ENCODE measurements at regions not wholly inside any gene's neighbourhood (a gene's known extent, or its start where the extent isn't known, plus 50 kb on each side); places are given as distances from the start of the nearest gene placed in this dataset.
A peak's percentile ranks its signal among the peaks of the same experiment; 100 is the strongest.

- no peaks in the 10 kb centered on the region for H3K9me3 ChIP-seq
- H3K4me3 ChIP-seq = no peak overlapping the region
- 78% methylated on average over 3 of the region's 3 CpGs for WGBS (ENCODE audit: missing lambda C conversion rate)
- CTCF ChIA-PET = no interaction called here
- no peak overlapping the region for H3K4me2 ChIP-seq
- ATAC-seq = no peak
- FAIRE-seq = no peak
- H3K4me1 ChIP-seq = peaks cover 16% of the 10 kb centered on the region; the same call in 2 of the 3 replicates
- no peak overlapping the region for H3K27ac ChIP-seq
- POLR2A ChIA-PET = no interaction called here
- TF ChIP-seq RARB (CRISPR knock-in tag; IDR thresholded peaks at IDR 0.05) = no peak
- no peak for TF ChIP-seq ZC3H11A (IDR thresholded peaks at IDR 0.05)
- TF ChIP-seq TFCP2L1 (CRISPR knock-in tag; IDR thresholded peaks at IDR 0.05) = no peak
- no peak for TF ChIP-seq HDAC2 (IDR thresholded peaks at IDR 0.05)
- TF ChIP-seq FOSL2 (IDR thresholded peaks at IDR 0.05) = no peak
- TF ChIP-seq FOSL2 (CRISPR knock-in tag; IDR thresholded peaks at IDR 0.05) = no peak
- no peak for TF ChIP-seq PHF8 (IDR thresholded peaks at IDR 0.05; ENCODE audit: borderline replicate concordance, low read depth)
- no peak for TF ChIP-seq HEYL (CRISPR knock-in tag; IDR thresholded peaks at IDR 0.05)
- TF ChIP-seq GATA3 (IDR thresholded peaks at IDR 0.05; ENCODE audit: borderline replicate concordance) = no peak
- no peak for TF ChIP-seq HOXB13 (CRISPR knock-in tag; IDR thresholded peaks at IDR 0.05; ENCODE audit: low read depth)
- no peak for TF ChIP-seq FOSB (CRISPR knock-in tag; IDR thresholded peaks at IDR 0.05)
- TF ChIP-seq E2F6 (IDR thresholded peaks at IDR 0.05; ENCODE audit: borderline replicate concordance, low read depth) = no peak
- TF ChIP-seq EHF (CRISPR knock-in tag; IDR thresholded peaks at IDR 0.05) = no peak
- TF ChIP-seq JUN (IDR thresholded peaks at IDR 0.05) = no peak
- TF ChIP-seq KDM1A (IDR thresholded peaks at IDR 0.05; ENCODE audit: low read depth) = no peak
- TF ChIP-seq, protein P1, sequence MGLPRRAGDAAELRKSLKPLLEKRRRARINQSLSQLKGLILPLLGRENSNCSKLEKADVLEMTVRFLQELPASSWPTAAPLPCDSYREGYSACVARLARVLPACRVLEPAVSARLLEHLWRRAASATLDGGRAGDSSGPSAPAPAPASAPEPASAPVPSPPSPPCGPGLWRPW (IDR thresholded peaks at IDR 0.05) = no peak
- no peak for TF ChIP-seq NR3C1 (IDR thresholded peaks at IDR 0.05)
- TF ChIP-seq BHLHE40 (IDR thresholded peaks at IDR 0.05; ENCODE audit: low read depth, low read length) = no peak
- no peak for DNase-seq (ENCODE audit: low read depth in 1 of 2, low spot score in 1 of 2)
These were observed 113.5 kb upstream of the RASA1 start for GRCh38 chr5:87154191-87154590.

GRCh38 chr5:87155106-87155505 lies 112.6 kb upstream of the RASA1 start:
- Histone ChIP-seq H3K4me3 (no peak overlapping the region), H3K4me2 (no peak overlapping the region), H3K4me1 (peaks cover 16% of the 10 kb centered on the region; the same call in 2 of the 3 replicates), H3K9me3 (no peaks in the 10 kb centered on the region), H3K27ac (no peak overlapping the region)
- ChIA-PET POLR2A (no interaction called here), CTCF (no interaction called here)
- DNase-seq (ENCODE audit: low read depth in 1 of 2, low spot score in 1 of 2) (no peak), FAIRE-seq (no peak), ATAC-seq (no peak)
- TF ChIP-seq FOSL2 (IDR thresholded peaks at IDR 0.05) (no peak), FOSL2 (CRISPR knock-in tag; IDR thresholded peaks at IDR 0.05) (no peak), JUNB (IDR thresholded peaks at IDR 0.05) (no peak)
- TF ChIP-seq, protein P2, sequence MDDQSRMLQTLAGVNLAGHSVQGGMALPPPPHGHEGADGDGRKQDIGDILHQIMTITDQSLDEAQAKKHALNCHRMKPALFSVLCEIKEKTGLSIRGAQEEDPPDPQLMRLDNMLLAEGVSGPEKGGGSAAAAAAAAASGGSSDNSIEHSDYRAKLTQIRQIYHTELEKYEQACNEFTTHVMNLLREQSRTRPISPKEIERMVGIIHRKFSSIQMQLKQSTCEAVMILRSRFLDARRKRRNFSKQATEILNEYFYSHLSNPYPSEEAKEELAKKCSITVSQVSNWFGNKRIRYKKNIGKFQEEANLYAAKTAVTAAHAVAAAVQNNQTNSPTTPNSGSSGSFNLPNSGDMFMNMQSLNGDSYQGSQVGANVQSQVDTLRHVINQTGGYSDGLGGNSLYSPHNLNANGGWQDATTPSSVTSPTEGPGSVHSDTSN (IDR thresholded peaks at IDR 0.05) = no peak
- 87% methylated on average over 4 of the region's 4 CpGs for WGBS (ENCODE audit: missing lambda C conversion rate)

- FAIRE-seq = no peak
These were observed 111.1 kb upstream of the RASA1 start for GRCh38 chr5:87156631-87157030.

More at GRCh38 chr5:87156631-87157030, 111.1 kb upstream of the RASA1 start:
- Histone ChIP-seq H3K9me3 (no peaks in the 10 kb centered on the region), H3K4me2 (0 out of 3 replicates have a peak overlapping the region, but pooled peaks have one; percentile 31), H3K4me1 (peaks cover 11% of the 10 kb centered on the region; the same call in 2 of the 3 replicates), H3K27ac (0 out of 6 replicates have a peak overlapping the region, but pooled peaks of 1 of the 2 experiments have one; percentile 37), H3K4me3 (no peak overlapping the region)
- ChIA-PET CTCF (interaction anchor here (0.8 kb wide), 1 partner anchor 13 kb away, joined by 3 read pairs; no protein-coding TSS in a partner anchor), POLR2A (no interaction called here)
- DNase-seq (ENCODE audit: low read depth in 1 of 2, low spot score in 1 of 2) (no peak), ATAC-seq (no peak)
- WGBS (ENCODE audit: missing lambda C conversion rate) = 31% methylated on average over 2 of the region's 2 CpGs
- TF ChIP-seq MAFK (IDR thresholded peaks at IDR 0.05; ENCODE audit: partially characterized antibody) (no peak), TP53 (CRISPR knock-in tag; IDR thresholded peaks at IDR 0.05) (no peak), ESRRA (IDR thresholded peaks at IDR 0.05; ENCODE audit: borderline replicate concordance, low read length) (no peak), USF2 (IDR thresholded peaks at IDR 0.05) (no peak), HOXB13 (CRISPR knock-in tag; IDR thresholded peaks at IDR 0.05; ENCODE audit: low read depth) (no peak), EHF (CRISPR knock-in tag; IDR thresholded peaks at IDR 0.05) (no peak), CHD2 (IDR thresholded peaks at IDR 0.05; ENCODE audit: low read length, partially characterized antibody) (no peak), PHF8 (IDR thresholded peaks at IDR 0.05; ENCODE audit: borderline replicate concordance, low read depth) (no peak)
